GM18511 (cell line): ENCODE measurements at regions not wholly inside any gene's neighbourhood (a gene's known extent, or its start where the extent isn't known, plus 50 kb on each side); places are given as distances from the start of the nearest gene placed in this dataset.
"Not testable (repeated sequence)": the region's sequence is repeated elsewhere in the genome, so short reads cannot be mapped to it uniquely, and the experiment has no call there.

ENCODE experiments used
- ATAC-seq: cut with Tn5 transposase; IDR thresholded peaks from one replicate; pipeline ENCODE4 v1.9.1; 2021; ENCODE audit warnings: mild to moderate bottlenecking, moderate library complexity; ENCODE audit not compliant: unreplicated experiment

- ATAC-seq: no peak
Measured at GRCh38 chr11:133653336-133653735, 121.0 kb upstream of the OPCML start.

GRCh38 chr11:133650082-133650481 is 117.8 kb upstream of the OPCML start:
- no peak for ATAC-seq

- ATAC-seq: no peak
Measured at GRCh38 chr11:133649040-133649439, 116.7 kb upstream of the OPCML start.

GRCh38 chr11:133639408-133639807 is 107.1 kb upstream of the OPCML start:
- no peak for ATAC-seq

- no peak for ATAC-seq
Measured at GRCh38 chr11:133638921-133639320, 106.6 kb upstream of the OPCML start.

GRCh38 chr11:133636711-133637355 is 104.5 kb upstream of the OPCML start:
- ATAC-seq: no peak

- ATAC-seq: no peak
Measured at GRCh38 chr11:133635244-133635739, 103.0 kb upstream of the OPCML start.

- not testable (repeated sequence) for ATAC-seq
Measured at GRCh38 chr11:133628371-133628770, 96.1 kb upstream of the OPCML start.

- ATAC-seq: no peak
Measured at GRCh38 chr11:133621611-133622010, 89.3 kb upstream of the OPCML start.

GRCh38 chr11:133619973-133620372 is 87.7 kb upstream of the OPCML start:
- ATAC-seq: no peak

- ATAC-seq: no peak
Measured at GRCh38 chr11:133619397-133619796, 87.1 kb upstream of the OPCML start.

GRCh38 chr11:133618544-133618943 is 86.2 kb upstream of the OPCML start:
- ATAC-seq: no peak

GRCh38 chr11:133608496-133608895 is 76.2 kb upstream of the OPCML start:
- ATAC-seq: no peak

GRCh38 chr11:133606124-133606523 is 73.8 kb upstream of the OPCML start:
- ATAC-seq: no peak

GRCh38 chr11:133605482-133605881 is 73.2 kb upstream of the OPCML start:
- ATAC-seq: no peak

- ATAC-seq: no peak
Measured at GRCh38 chr11:133601641-133602040, 69.3 kb upstream of the OPCML start.

- no peak for ATAC-seq
Measured at GRCh38 chr11:133600786-133601185, 68.5 kb upstream of the OPCML start.

GRCh38 chr11:133600306-133600705 is 68.0 kb upstream of the OPCML start:
- ATAC-seq: no peak

- ATAC-seq: no peak
Measured at GRCh38 chr11:133598906-133599305, 66.6 kb upstream of the OPCML start.

GRCh38 chr11:133597236-133597635 is 64.9 kb upstream of the OPCML start:
- ATAC-seq: no peak

GRCh38 chr11:133595998-133596590 is 63.8 kb upstream of the OPCML start:
- no peak for ATAC-seq

- no peak for ATAC-seq
Measured at GRCh38 chr11:133593036-133593435, 60.7 kb upstream of the OPCML start.
